A549 (cell line): ENCODE measurements at regions not wholly inside any gene's neighbourhood (a gene's known extent, or its start where the extent isn't known, plus 50 kb on each side); places are given as distances from the start of the nearest gene placed in this dataset.

Source experiments
- ATAC-seq, 2 experiments: fragments of 200-7000 bp in 1 of 2; fragments of >200 bp in 1 of 2; cut with Nextera tagmentation in 1 of 2; cut with Tn5 transposase in 1 of 2; 3 replicates each; pipeline versions ENCODE4 v1.8.0 to v1.9.1; 2018 to 2020; ENCODE audit warnings: mild to moderate bottlenecking in 1 of 2, moderate library complexity in 1 of 2
- CTCF ChIA-PET: fragments of 300-600 bp; sonication (Branson Sonifier 250); formaldehyde crosslinking; extraction: SDS; loops from one replicate; lab custom pipeline; 2021; ENCODE audit warnings: antibody characterized with exemption, inconsistent platforms; lab: Yijun Ruan, JAX
- POLR2A ChIA-PET: fragments of 350-600 bp; formaldehyde crosslinking; extraction: SDS; loops from one replicate; lab custom pipeline; 2021; ENCODE audit warnings: antibody characterized with exemption, inconsistent platforms; lab: Yijun Ruan, JAX
- DNase-seq, 2 experiments: peaks; one replicate each; pipeline versions ENCODE4 v3.0.0 to v3.0.0-alpha.2; 2011 to 2016; ENCODE audit warnings: low read depth in 1 of 2, low spot score in 1 of 2
- FAIRE-seq: peaks from 2 replicates; lab custom pipeline; 2011; peaks lifted over from hg19 to GRCh38; lab: Jason Lieb, UNC
- H3K27ac ChIP-seq, 2 experiments: fragments of >200 bp; sonication (Bioruptor Twin); formaldehyde crosslinking; 3 replicates each; pipeline ENCODE4 v1.5.1; 2016 to 2017
- H3K4me1 ChIP-seq: fragments of >200 bp; sonication (Bioruptor Twin); formaldehyde crosslinking; 3 replicates; pipeline ENCODE4 v1.6.1; 2016
- H3K4me2 ChIP-seq: fragments of >200 bp; sonication (Bioruptor Twin); formaldehyde crosslinking; 3 replicates; pipeline ENCODE4 v1.6.1; 2016
- H3K4me3 ChIP-seq: fragments of >200 bp; sonication (Bioruptor Twin); formaldehyde crosslinking; 3 replicates; pipeline ENCODE4 v1.5.1; 2016
- H3K9me3 ChIP-seq: fragments of >200 bp; sonication (Bioruptor Twin); formaldehyde crosslinking; 3 replicates; pipeline ENCODE4 v1.6.1; 2016
- ATOH8 ChIP-seq: fragments of 250-450 bp; sonication (Bioruptor Pico); IDR thresholded peaks from 2 replicates; pipeline ENCODE4 v1.5.0; 2020; ENCODE audit warnings: low read depth, mild to moderate bottlenecking, moderate library complexity
- CBX8 ChIP-seq: fragments of 200-600 bp; sonication (generic); IDR thresholded peaks from 2 replicates; pipeline ENCODE4 v1.6.1; 2016
- CHD4 ChIP-seq: fragments of 200-600 bp; sonication (generic); IDR thresholded peaks from 2 replicates; pipeline ENCODE4 v1.6.1; 2016; ENCODE audit warnings: antibody characterized with exemption, mild to moderate bottlenecking, borderline replicate concordance
- CTCF ChIP-seq: fragments of >200 bp; sonication (Bioruptor Twin); formaldehyde crosslinking; IDR thresholded peaks from 3 replicates; pipeline ENCODE4 v1.5.1; 2016
- ELK1 ChIP-seq: fragments of 150-350 bp; IDR thresholded peaks from 2 replicates; pipeline ENCODE4 v1.6.1; 2014; ENCODE audit warnings: low read depth, mild to moderate bottlenecking, low read length
- EP300 ChIP-seq, 2 experiments: fragments of >200 bp; sonication (Bioruptor Twin); formaldehyde crosslinking; IDR thresholded peaks; 2 replicates in 1 of 2; 3 replicates in 1 of 2; pipeline ENCODE4 v1.6.1; 2016 to 2017
- ESRRA ChIP-seq: fragments of 150-350 bp; IDR thresholded peaks from 2 replicates; pipeline ENCODE4 v1.6.1; 2014; ENCODE audit warnings: mild to moderate bottlenecking, low read length, borderline replicate concordance
- FOXS1 ChIP-seq: fragments of 250-450 bp; sonication (Bioruptor Pico); IDR thresholded peaks from 2 replicates; pipeline ENCODE4 v1.5.0; 2020; ENCODE audit warnings: mild to moderate bottlenecking, moderate library complexity
- HOXA7 ChIP-seq: fragments of 250-450 bp; sonication (Bioruptor Pico); IDR thresholded peaks from 2 replicates; pipeline ENCODE4 v1.5.0; 2020; ENCODE audit warnings: mild to moderate bottlenecking, moderate library complexity
- HOXB13 ChIP-seq: fragments of 250-450 bp; sonication (Bioruptor Pico); IDR thresholded peaks from 2 replicates; pipeline ENCODE4 v1.5.0; 2020; ENCODE audit warnings: low read depth, mild to moderate bottlenecking, moderate library complexity
- HOXB5 ChIP-seq: fragments of 250-450 bp; sonication (Bioruptor Pico); IDR thresholded peaks from 2 replicates; pipeline ENCODE4 v1.5.0; 2020; ENCODE audit warnings: mild to moderate bottlenecking, moderate library complexity
- JUN ChIP-seq, 2 experiments: fragments of >200 bp; sonication (Bioruptor Twin); formaldehyde crosslinking; IDR thresholded peaks; 2 replicates in 1 of 2; 3 replicates in 1 of 2; pipeline ENCODE4 v1.6.1; 2016 to 2017
- JUNB ChIP-seq: fragments of >200 bp; sonication (Bioruptor Twin); formaldehyde crosslinking; IDR thresholded peaks from 2 replicates; pipeline ENCODE4 v1.6.1; 2016
- KDM1A ChIP-seq: fragments of 200-600 bp; sonication (generic); IDR thresholded peaks from 2 replicates; pipeline ENCODE4 v1.6.1; 2016; ENCODE audit warnings: low read depth, mild to moderate bottlenecking
- MAX ChIP-seq: IDR thresholded peaks from 2 replicates; pipeline ENCODE4 v1.6.1; 2012
- PBX3 ChIP-seq: IDR thresholded peaks from 2 replicates; pipeline ENCODE4 v1.6.1; 2012
- POLR2A ChIP-seq: IDR thresholded peaks from 2 replicates; pipeline ENCODE4 v1.6.1; 2012; ENCODE audit warnings: mild to moderate bottlenecking, low read length
- POLR2AphosphoS2 ChIP-seq: conservative IDR thresholded peaks from 2 replicates; pipeline ENCODE4 v1.6.1; 2012; ENCODE audit warnings: low read length, improper control_type of control experiment, inconsistent platforms
- RCOR1 ChIP-seq: fragments of 150-350 bp; IDR thresholded peaks from 2 replicates; pipeline ENCODE4 v1.6.1; 2014; ENCODE audit warnings: antibody characterized with exemption, low read length, low read depth
- REST ChIP-seq: fragments of 200-600 bp; sonication (generic); IDR thresholded peaks from 2 replicates; pipeline ENCODE4 v1.6.1; 2016; ENCODE audit warnings: antibody characterized with exemption, mild to moderate bottlenecking, moderate library complexity
- RFX5 ChIP-seq: fragments of 450-650 bp; IDR thresholded peaks from 2 replicates; pipeline ENCODE4 v1.7.1; 2014; ENCODE audit warnings: antibody characterized with exemption, mild to moderate bottlenecking, moderate library complexity
- TFCP2L1 ChIP-seq: fragments of 250-450 bp; sonication (Bioruptor Pico); IDR thresholded peaks from 2 replicates; pipeline ENCODE4 v1.5.0; 2021; ENCODE audit warnings: mild to moderate bottlenecking
- USF2 ChIP-seq: fragments of 450-650 bp; IDR thresholded peaks from 2 replicates; pipeline ENCODE4 v1.6.1; 2014; ENCODE audit warnings: antibody characterized with exemption
- ZC3H11A ChIP-seq: fragments of 450-650 bp; IDR thresholded peaks from 2 replicates; pipeline ENCODE4 v1.6.1; 2014; ENCODE audit warnings: antibody characterized with exemption, mild to moderate bottlenecking
- WGBS: methylation state at CpG from one replicate; pipeline ENCODE4 v1.1.6; 2017; ENCODE audit errors: missing lambda C conversion rate; 5-methylcytosine and 5-hydroxymethylcytosine counted together

GRCh38 chr9:32843295-32843694 is 60.0 kb downstream of the TMEM215 start:
- H3K4me2 ChIP-seq, result no peak overlapping the region
- ATAC-seq, result no peak
- ChIA-PET CTCF (interaction anchor here (2.2 kb wide), 1 partner anchor 20 kb away, joined by 6 read pairs; no protein-coding TSS in a partner anchor), POLR2A (no interaction called here)
- no peaks in the 10 kb centered on the region for H3K4me1 ChIP-seq
- DNase-seq, result no peak
- no peaks in the 10 kb centered on the region for H3K9me3 ChIP-seq
- no peak overlapping the region for H3K4me3 ChIP-seq
- no peak overlapping the region for H3K27ac ChIP-seq
- no peak for FAIRE-seq
- no peak for TF ChIP-seq ESRRA
- no peak for TF ChIP-seq FOXS1 (CRISPR knock-in tag)
- no peak for TF ChIP-seq JUNB
- no peak for TF ChIP-seq PBX3
- no peak for TF ChIP-seq KDM1A
- TF ChIP-seq JUN (IDR thresholded peaks at IDR 0.05), result no peak
- TF ChIP-seq CTCF, result no peak
- TF ChIP-seq RFX5, result no peak
- no peak for TF ChIP-seq REST
- TF ChIP-seq POLR2A, result no peak
- TF ChIP-seq USF2, result no peak
- no peak for TF ChIP-seq CHD4
- no peak for TF ChIP-seq EP300 (IDR thresholded peaks at IDR 0.05)
- no peak for TF ChIP-seq ELK1
- TF ChIP-seq HOXB5 (CRISPR knock-in tag), result no peak
- TF ChIP-seq RCOR1, result no peak
- WGBS, result 26% methylated on average over 1 of the region's 1 CpG

- ATAC-seq (no peak), DNase-seq (no peak)
- Histone ChIP-seq H3K4me2 (no peak overlapping the region), H3K4me3 (no peak overlapping the region), H3K4me1 (no peaks in the 10 kb centered on the region)
- POLR2A ChIA-PET, result no interaction called here
- TF ChIP-seq JUNB (no peak), PBX3 (no peak), POLR2AphosphoS2 (no peak), HOXB13 (CRISPR knock-in tag) (no peak), CBX8 (no peak), TFCP2L1 (CRISPR knock-in tag) (no peak), USF2 (no peak), ZC3H11A (no peak), HOXA7 (CRISPR knock-in tag) (no peak), ATOH8 (CRISPR knock-in tag) (no peak), MAX (no peak)
- TF ChIP-seq, all 56 proteins: peak for 0
- WGBS, result 31% methylated on average over 6 of the region's 6 CpGs
- CTCF ChIA-PET, result interaction anchor here (2.2 kb wide), 1 partner anchor 21 kb away, joined by 6 read pairs; no protein-coding TSS in a partner anchor
- Histone ChIP-seq H3K9me3 (no peaks in the 10 kb centered on the region), H3K27ac (no peak overlapping the region)
- no peak for FAIRE-seq
Measured at GRCh38 chr9:32844259-32844658, 60.9 kb downstream of the TMEM215 start.
